HCT116 (cell line): ENCODE measurements at regions not wholly inside any gene's neighbourhood (a gene's known extent, or its start where the extent isn't known, plus 50 kb on each side); places are given as distances from the start of the nearest gene placed in this dataset.

Experiments
- ATAC-seq: fragments of 200-7000 bp; cut with Tn5 transposase; 2 replicates; pipeline ENCODE4 v1.9.1; 2020; ENCODE audit warnings: mild to moderate bottlenecking, moderate library complexity
- BruUV-seq: library from RNA; stranded (reverse); fragments of 400-500 nt; replicated peaks from 2 replicates; lab custom pipeline; 2021; lab: Mats Ljungman, UMichigan
- CTCF ChIA-PET: fragments of 300-600 bp; sonication (Branson Sonifier 250); formaldehyde crosslinking; loops from one replicate; lab custom pipeline; 2021; ENCODE audit warnings: antibody characterized with exemption; lab: Charles Lee
- POLR2A ChIA-PET: fragments of 300-600, 350-600 bp; sonication (Branson Sonifier 250); formaldehyde crosslinking; loops from one replicate; lab custom pipeline; 2021; ENCODE audit warnings: antibody characterized with exemption; lab: Charles Lee
- RAD21 ChIA-PET, 2 experiments: fragments of 300-600 bp; sonication (Branson Sonifier 250); formaldehyde crosslinking; loops; one replicate each; lab custom pipeline; 2023; ENCODE audit warnings: low total read pairs in 2 of 2; ENCODE audit not compliant: uncharacterized antibody in 2 of 2, unreplicated experiment in 2 of 2, low non-redundant PET in 1 of 2; lab: Charles Lee
- DNase-seq: peaks from one replicate; pipeline ENCODE4 v3.0.0-alpha.2; 2010; ENCODE audit warnings: low read depth, low spot score
- H2AFZ ChIP-seq: fragments of 200-600 bp; shearing (Covaris generic), sonication (generic); 2 replicates; pipeline ENCODE4 v1.6.1; 2017; ENCODE audit warnings: low read depth, mixed run types, mixed read lengths, antibody characterized with exemption, low read length; ENCODE audit not compliant: poor library complexity, severe bottlenecking
- H3K27ac ChIP-seq: 2 replicates; pipeline ENCODE4 v1.5.1; 2012; ENCODE audit warnings: low read depth, low read length
- H3K27me3 ChIP-seq: fragments of 200-600 bp; sonication (generic); 2 replicates; pipeline ENCODE4 v1.6.1; 2016; ENCODE audit warnings: mixed run types, low read length, mixed read lengths; ENCODE audit not compliant: insufficient read depth
- H3K36me3 ChIP-seq, 2 experiments: fragments of 200-500 bp in 1 of 2; fragments of 200-600 bp in 1 of 2; sonication (Bioruptor generic) in 1 of 2; sonication (generic) in 1 of 2; 2 replicates each; pipeline versions ENCODE4 v1.5.1 to v1.6.1; 2014 to 2016; ENCODE audit warnings: low read length in 2 of 2, inconsistent platforms in 1 of 2, mixed read lengths in 1 of 2, mixed run types in 1 of 2; ENCODE audit not compliant: insufficient read depth in 2 of 2, control insufficient read depth in 1 of 2
- H3K4me1 ChIP-seq, 2 experiments: fragments of 200-600 bp in 1 of 2; sonication (generic) in 1 of 2; 2 replicates each; pipeline versions ENCODE4 v1.5.1 to v1.6.1; 2012 to 2017; ENCODE audit warnings: low read length in 2 of 2, inconsistent platforms in 1 of 2, mild to moderate bottlenecking in 1 of 2, mixed read lengths in 1 of 2, mixed run types in 1 of 2, moderate library complexity in 1 of 2; ENCODE audit not compliant: insufficient read depth in 2 of 2, control insufficient read depth in 1 of 2
- H3K4me2 ChIP-seq: fragments of 200-600 bp; sonication (generic); 2 replicates; pipeline ENCODE4 v1.6.1; 2017; ENCODE audit warnings: mixed run types, low read length, mixed read lengths
- H3K4me3 ChIP-seq, 2 experiments: fragments of 200-600 bp in 1 of 2; sonication (generic) in 1 of 2; replicated peaks in 1 of 2; 2 replicates each; pipeline ENCODE4 v1.5.1; 2011 to 2016; ENCODE audit warnings: low read length in 2 of 2, control low read depth in 1 of 2, low read depth in 1 of 2, mild to moderate bottlenecking in 1 of 2, mixed read lengths in 1 of 2, mixed run types in 1 of 2
- H3K79me2 ChIP-seq: fragments of 200-600 bp; sonication (generic); 2 replicates; pipeline ENCODE4 v1.6.1; 2017; ENCODE audit warnings: mild to moderate bottlenecking, mixed run types, low read length, moderate library complexity, mixed read lengths; ENCODE audit not compliant: insufficient read depth
- H3K9ac ChIP-seq: fragments of 200-600 bp; sonication (generic); 2 replicates; pipeline ENCODE4 v1.6.1; 2016; ENCODE audit warnings: low read length, mixed read lengths
- H3K9me2 ChIP-seq: fragments of 200-600 bp; sonication (generic), shearing (Covaris generic); 2 replicates; pipeline ENCODE4 v1.6.1; 2017; ENCODE audit warnings: mixed run types, mild to moderate bottlenecking, moderate library complexity; ENCODE audit not compliant: insufficient read depth
- H3K9me3 ChIP-seq, 2 experiments: fragments of 200-500 bp in 1 of 2; fragments of 200-600 bp in 1 of 2; sonication (Bioruptor generic) in 1 of 2; sonication (generic) in 1 of 2; 2 replicates each; pipeline ENCODE4 v1.6.1; 2014 to 2017; ENCODE audit warnings: low read length in 2 of 2, mixed read lengths in 2 of 2, inconsistent platforms in 1 of 2, low read depth in 1 of 2, mild to moderate bottlenecking in 1 of 2, mixed run types in 1 of 2, moderate library complexity in 1 of 2; ENCODE audit not compliant: control insufficient read depth in 1 of 2, insufficient read depth in 1 of 2
- H4K20me1 ChIP-seq: fragments of 200-600 bp; sonication (generic), shearing (Covaris generic); 2 replicates; pipeline ENCODE4 v1.6.1; 2017; ENCODE audit warnings: mixed run types, mild to moderate bottlenecking, moderate library complexity; ENCODE audit not compliant: insufficient read depth
- ATF3 ChIP-seq: IDR thresholded peaks from 2 replicates; pipeline ENCODE4 v1.6.1; 2012
- CBX3 ChIP-seq: IDR thresholded peaks from 2 replicates; pipeline ENCODE4 v1.6.1; 2012; ENCODE audit warnings: low read depth
- ELF1 ChIP-seq: IDR thresholded peaks from 2 replicates; pipeline ENCODE4 v1.6.1; 2012; ENCODE audit warnings: low read depth, borderline replicate concordance
- EZH2phosphoT487 ChIP-seq: fragments of 200-600 bp; IDR thresholded peaks from 2 replicates; pipeline ENCODE4 v1.6.1; 2018; ENCODE audit warnings: antibody characterized with exemption, borderline replicate concordance
- JUND ChIP-seq: IDR thresholded peaks from 2 replicates; pipeline ENCODE4 v1.6.1; 2012
- POLR2AphosphoS5 ChIP-seq: IDR thresholded peaks from 2 replicates; pipeline ENCODE4 v1.6.1; 2011; ENCODE audit warnings: mild to moderate bottlenecking, low read depth, low read length, moderate library complexity
- RAD21 ChIP-seq: IDR thresholded peaks from 2 replicates; pipeline ENCODE4 v1.6.1; 2012; ENCODE audit warnings: low read depth, mild to moderate bottlenecking
- REST ChIP-seq: IDR thresholded peaks from 2 replicates; pipeline ENCODE4 v1.6.1; 2012; ENCODE audit warnings: low read depth
- SIN3A ChIP-seq: IDR thresholded peaks from 2 replicates; pipeline ENCODE4 v1.6.1; 2012; ENCODE audit warnings: low read depth
- SRF ChIP-seq: IDR thresholded peaks from 2 replicates; pipeline ENCODE4 v1.6.1; 2012; ENCODE audit warnings: low read depth
- TCF7L2 ChIP-seq: IDR thresholded peaks from 2 replicates; pipeline ENCODE4 v1.7.0; 2011; ENCODE audit warnings: borderline replicate concordance, inconsistent platforms; ENCODE audit not compliant: insufficient read depth, insufficient read length; ENCODE audit errors: extremely low read depth
- YY1 ChIP-seq: IDR thresholded peaks from 2 replicates; pipeline ENCODE4 v1.6.1; 2011; ENCODE audit warnings: low read length, low read depth, moderate library complexity, mild to moderate bottlenecking; ENCODE audit not compliant: insufficient replicate concordance; ENCODE audit errors: extremely low read depth
- ZFX ChIP-seq: fragments of 450-650 bp; IDR thresholded peaks from 2 replicates; pipeline ENCODE4 v1.6.1; 2017
- ZNF274 ChIP-seq: fragments of 200-500 bp; sonication (Bioruptor generic); IDR thresholded peaks from 2 replicates; pipeline ENCODE4 v1.6.1; 2014; ENCODE audit warnings: mild to moderate bottlenecking, low read depth, low read length, inconsistent platforms
- intact Hi-C: fragments of 100-400 bp; cut with micrococcal nuclease; formaldehyde crosslinking; loops from 2 replicates; pipeline ENCODE4 v1.10.0; 2022
- TF ChIP-seq, protein P1 (sequence below): IDR thresholded peaks from 2 replicates; pipeline ENCODE4 v1.6.1; 2011; ENCODE audit warnings: mild to moderate bottlenecking, low read length, moderate library complexity; ENCODE audit not compliant: insufficient replicate concordance; ENCODE audit errors: extremely low read depth

GRCh38 chr4:111492496-111492895 is 652.8 kb upstream of the FAM241A start:
- H3K27me3 ChIP-seq, result no peaks in the 10 kb centered on the region
- ChIA-PET CTCF (no interaction called here), RAD21 (no interaction called here), POLR2A (no interaction called here)
- DNase-seq (no peak), ATAC-seq (no peak)
- no TSS peak for BruUV-seq
- intact Hi-C loops, result no loop called here
- TF ChIP-seq EZH2phosphoT487, result no peak
- no peak for TF ChIP-seq ZNF274
- no peak for TF ChIP-seq REST
- no peak for TF ChIP-seq POLR2AphosphoS5
- TF ChIP-seq ZFX, result no peak
- no peak for TF ChIP-seq YY1
- TF ChIP-seq JUND, result no peak
- TF ChIP-seq SIN3A, result no peak
- TF ChIP-seq, protein P1, sequence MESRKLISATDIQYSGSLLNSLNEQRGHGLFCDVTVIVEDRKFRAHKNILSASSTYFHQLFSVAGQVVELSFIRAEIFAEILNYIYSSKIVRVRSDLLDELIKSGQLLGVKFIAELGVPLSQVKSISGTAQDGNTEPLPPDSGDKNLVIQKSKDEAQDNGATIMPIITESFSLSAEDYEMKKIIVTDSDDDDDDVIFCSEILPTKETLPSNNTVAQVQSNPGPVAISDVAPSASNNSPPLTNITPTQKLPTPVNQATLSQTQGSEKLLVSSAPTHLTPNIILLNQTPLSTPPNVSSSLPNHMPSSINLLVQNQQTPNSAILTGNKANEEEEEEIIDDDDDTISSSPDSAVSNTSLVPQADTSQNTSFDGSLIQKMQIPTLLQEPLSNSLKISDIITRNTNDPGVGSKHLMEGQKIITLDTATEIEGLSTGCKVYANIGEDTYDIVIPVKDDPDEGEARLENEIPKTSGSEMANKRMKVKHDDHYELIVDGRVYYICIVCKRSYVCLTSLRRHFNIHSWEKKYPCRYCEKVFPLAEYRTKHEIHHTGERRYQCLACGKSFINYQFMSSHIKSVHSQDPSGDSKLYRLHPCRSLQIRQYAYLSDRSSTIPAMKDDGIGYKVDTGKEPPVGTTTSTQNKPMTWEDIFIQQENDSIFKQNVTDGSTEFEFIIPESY, result no peak
- TF ChIP-seq RAD21, result no peak
- no peak for TF ChIP-seq SRF
- no peak for TF ChIP-seq CBX3
- TF ChIP-seq ELF1, result no peak
- no peak for TF ChIP-seq TCF7L2
- no peak for TF ChIP-seq ATF3
- no peak overlapping the region for H2AFZ ChIP-seq
- no peak overlapping the region for H3K9ac ChIP-seq
- no peaks in the 10 kb centered on the region for H3K9me3 ChIP-seq
- H3K36me3 ChIP-seq, result no peaks in the 10 kb centered on the region
- no peak overlapping the region for H3K27ac ChIP-seq
- H3K79me2 ChIP-seq, result no peaks in the 10 kb centered on the region
- no peak overlapping the region for H3K4me3 ChIP-seq
- H3K4me2 ChIP-seq, result no peak overlapping the region
- H3K9me2 ChIP-seq, result no peaks in the 10 kb centered on the region
- no peaks in the 10 kb centered on the region for H4K20me1 ChIP-seq
- H3K4me1 ChIP-seq, result no peaks in the 10 kb centered on the region
